ENCODE measurements at regions not wholly inside any gene's neighbourhood (a gene's known extent, or its start where the extent isn't known, plus 50 kb on each side); places are given as distances from the start of the nearest gene placed in this dataset.

- H3K36me3 ChIP-seq (replicated peaks in 1 of 2; ENCODE audit: insufficient read depth in 1 of 2, low read depth in 2 of 2) = no peaks in the 10 kb centered on the region
- no peaks in the 10 kb centered on the region for H3K9me3 ChIP-seq
- no peaks in the 10 kb centered on the region for H3K27me3 ChIP-seq
- DNase-seq (no peak), ATAC-seq (no peak)
- intact Hi-C loops (cut with DNase I) = no loop called here
- 81 to 95% methylated on average over 3 of the region's 3 CpGs for WGBS, 2 donors
- H3K4me3 ChIP-seq = no peak overlapping the region
- no peak overlapping the region for H3K27ac ChIP-seq
- no peaks in the 10 kb centered on the region for H3K4me1 ChIP-seq
- no peak for TF ChIP-seq POLR2A (IDR thresholded peaks at IDR 0.05)
- TF ChIP-seq, protein P1, sequence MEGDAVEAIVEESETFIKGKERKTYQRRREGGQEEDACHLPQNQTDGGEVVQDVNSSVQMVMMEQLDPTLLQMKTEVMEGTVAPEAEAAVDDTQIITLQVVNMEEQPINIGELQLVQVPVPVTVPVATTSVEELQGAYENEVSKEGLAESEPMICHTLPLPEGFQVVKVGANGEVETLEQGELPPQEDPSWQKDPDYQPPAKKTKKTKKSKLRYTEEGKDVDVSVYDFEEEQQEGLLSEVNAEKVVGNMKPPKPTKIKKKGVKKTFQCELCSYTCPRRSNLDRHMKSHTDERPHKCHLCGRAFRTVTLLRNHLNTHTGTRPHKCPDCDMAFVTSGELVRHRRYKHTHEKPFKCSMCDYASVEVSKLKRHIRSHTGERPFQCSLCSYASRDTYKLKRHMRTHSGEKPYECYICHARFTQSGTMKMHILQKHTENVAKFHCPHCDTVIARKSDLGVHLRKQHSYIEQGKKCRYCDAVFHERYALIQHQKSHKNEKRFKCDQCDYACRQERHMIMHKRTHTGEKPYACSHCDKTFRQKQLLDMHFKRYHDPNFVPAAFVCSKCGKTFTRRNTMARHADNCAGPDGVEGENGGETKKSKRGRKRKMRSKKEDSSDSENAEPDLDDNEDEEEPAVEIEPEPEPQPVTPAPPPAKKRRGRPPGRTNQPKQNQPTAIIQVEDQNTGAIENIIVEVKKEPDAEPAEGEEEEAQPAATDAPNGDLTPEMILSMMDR (IDR thresholded peaks at IDR 0.05) = no peak
Observed at GRCh38 chrX:15167826-15168225, 102.1 kb downstream of the ASB9 start.

GRCh38 chrX:15165832-15166231 lies 104.1 kb downstream of the ASB9 start:
- intact Hi-C loops (cut with DNase I) = no loop called here
- H3K27me3 ChIP-seq = no peaks in the 10 kb centered on the region
- H3K4me1 ChIP-seq = no peaks in the 10 kb centered on the region
- TF ChIP-seq, protein P1 (IDR thresholded peaks at IDR 0.05) = no peak
- H3K36me3 ChIP-seq (replicated peaks in 1 of 2; ENCODE audit: insufficient read depth in 1 of 2, low read depth in 2 of 2) = no peaks in the 10 kb centered on the region
- H3K4me3 ChIP-seq = no peak overlapping the region
- H3K9me3 ChIP-seq = no peaks in the 10 kb centered on the region
- no peak for ATAC-seq
- no peak for DNase-seq
- WGBS, 2 donors = 68 to 79% methylated on average over 4 of the region's 4 CpGs
- no peak overlapping the region for H3K27ac ChIP-seq

GRCh38 chrX:15163131-15163530 lies 106.8 kb downstream of the ASB9 start:
- H3K36me3 ChIP-seq (replicated peaks in 1 of 2; ENCODE audit: insufficient read depth in 1 of 2, low read depth in 2 of 2) = no peaks in the 10 kb centered on the region
- 82 to 88% methylated on average over 3 of the region's 3 CpGs for WGBS, 2 donors
- no peak for DNase-seq
- no peaks in the 10 kb centered on the region for H3K9me3 ChIP-seq
- TF ChIP-seq POLR2A (IDR thresholded peaks at IDR 0.05) = no peak
- TF ChIP-seq, protein P1 (IDR thresholded peaks at IDR 0.05) = no peak
- H3K27ac ChIP-seq = no peak overlapping the region
- no peak for ATAC-seq
- no peaks in the 10 kb centered on the region for H3K4me1 ChIP-seq
- H3K27me3 ChIP-seq = no peaks in the 10 kb centered on the region
- no peak overlapping the region for H3K4me3 ChIP-seq
- intact Hi-C loops (cut with DNase I) = no loop called here

GRCh38 chrX:15160558-15161095 lies 109.3 kb downstream of the ASB9 start:
- intact Hi-C loops (cut with DNase I) = no loop called here
- Histone ChIP-seq H3K9me3 (no peaks in the 10 kb centered on the region), H3K4me3 (no peak overlapping the region), H3K27ac (no peak overlapping the region), H3K27me3 (no peaks in the 10 kb centered on the region), H3K4me1 (no peaks in the 10 kb centered on the region), H3K36me3 (replicated peaks in 1 of 2; ENCODE audit: insufficient read depth in 1 of 2, low read depth in 2 of 2) (no peaks in the 10 kb centered on the region)
- no peak for DNase-seq
- no peak for TF ChIP-seq POLR2A (IDR thresholded peaks at IDR 0.05)
- TF ChIP-seq, protein P1 (IDR thresholded peaks at IDR 0.05) = no peak
- 29 to 33% methylated on average over 5 of the region's 5 CpGs for WGBS, 2 donors
- no peak for ATAC-seq

DNA sequence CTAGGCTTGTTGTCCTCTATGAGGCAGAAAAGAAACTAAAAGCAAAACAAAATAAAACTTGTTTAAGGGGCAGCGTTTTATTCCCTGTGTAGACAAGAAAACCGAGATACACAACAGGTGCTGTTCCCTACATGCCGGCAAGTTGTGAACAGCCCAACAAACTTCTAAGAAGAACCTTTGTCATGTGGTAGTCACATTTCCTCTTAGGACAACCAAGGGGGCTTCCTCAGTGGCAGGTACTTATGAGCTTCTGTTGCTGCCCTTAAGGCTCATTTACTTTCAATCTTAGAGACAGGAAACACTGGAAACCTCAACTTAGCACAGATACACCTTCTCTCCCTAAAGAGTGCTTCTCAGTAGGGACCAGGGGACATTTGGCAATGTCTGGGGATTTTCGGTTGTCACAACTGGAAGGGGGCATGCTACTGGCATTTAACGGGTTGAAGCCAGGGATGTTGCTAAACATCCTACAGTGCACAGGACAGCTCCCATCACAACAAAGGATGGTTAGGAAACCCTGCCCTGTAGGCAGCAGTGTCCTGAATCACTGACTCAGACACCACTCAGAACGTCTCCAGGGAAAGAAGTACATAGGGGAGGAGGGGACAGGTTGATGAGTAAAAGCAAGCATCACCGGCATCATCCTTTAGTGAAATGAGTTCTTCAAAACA lies 111.0 kb downstream of the ASB9 start:
- DNase-seq (no peak), ATAC-seq (no peak)
- WGBS, 2 donors = 82 to 83% methylated on average over 5 to 6 of the region's 7 CpGs
- Histone ChIP-seq H3K4me3 (no peak overlapping the region), H3K27me3 (no peaks in the 10 kb centered on the region), H3K27ac (no peak overlapping the region), H3K9me3 (no peaks in the 10 kb centered on the region), H3K4me1 (no peaks in the 10 kb centered on the region), H3K36me3 (replicated peaks in 1 of 2; ENCODE audit: insufficient read depth in 1 of 2, low read depth in 2 of 2) (no peaks in the 10 kb centered on the region)
- TF ChIP-seq POLR2A (IDR thresholded peaks at IDR 0.05) = no peak
- TF ChIP-seq, protein P1 (IDR thresholded peaks at IDR 0.05) = no peak
- intact Hi-C loops (cut with DNase I) = no loop called here

All from body of pancreas (tissue), 4 donors.